ENCODE measurements at regions not wholly inside any gene's neighbourhood (a gene's known extent, or its start where the extent isn't known, plus 50 kb on each side); places are given as distances from the start of the nearest gene placed in this dataset.

GRCh38 chr5:74355041-74355824, 285.3 kb downstream of the ENC1 start:
- no peak for DNase-seq (ENCODE audit: low read depth)

GRCh38 chr5:74352256-74352655, 288.3 kb downstream of the ENC1 start:
- no peak for DNase-seq (ENCODE audit: low read depth)

GRCh38 chr5:74342948-74343682, 297.4 kb downstream of the ENC1 start:
- DNase-seq (ENCODE audit: low read depth): no peak

DNA sequence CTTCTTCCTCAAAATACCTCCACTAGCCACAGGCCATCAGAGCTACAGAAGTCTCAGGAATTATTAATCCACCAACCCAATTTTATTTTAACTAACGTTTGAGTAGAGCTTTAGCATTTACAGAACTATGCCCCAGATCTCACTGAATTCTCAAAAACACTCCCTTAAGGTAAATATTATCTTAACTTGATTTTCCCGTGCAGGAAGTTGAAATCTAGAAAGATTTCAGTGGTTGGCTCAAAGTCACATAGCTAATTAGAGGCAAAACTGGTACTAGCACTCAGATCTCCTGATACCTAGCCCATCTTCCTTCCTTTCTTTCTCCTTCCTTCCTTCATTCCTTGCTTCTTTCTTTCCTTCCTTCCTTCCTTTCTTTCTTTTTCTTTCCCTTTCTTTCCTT, 298.3 kb downstream of the ENC1 start:
- DNase-seq (ENCODE audit: low read depth): no peak

- no peak for DNase-seq (ENCODE audit: low read depth)
These were observed 299.3 kb downstream of the ENC1 start for GRCh38 chr5:74341221-74341620.

DNA sequence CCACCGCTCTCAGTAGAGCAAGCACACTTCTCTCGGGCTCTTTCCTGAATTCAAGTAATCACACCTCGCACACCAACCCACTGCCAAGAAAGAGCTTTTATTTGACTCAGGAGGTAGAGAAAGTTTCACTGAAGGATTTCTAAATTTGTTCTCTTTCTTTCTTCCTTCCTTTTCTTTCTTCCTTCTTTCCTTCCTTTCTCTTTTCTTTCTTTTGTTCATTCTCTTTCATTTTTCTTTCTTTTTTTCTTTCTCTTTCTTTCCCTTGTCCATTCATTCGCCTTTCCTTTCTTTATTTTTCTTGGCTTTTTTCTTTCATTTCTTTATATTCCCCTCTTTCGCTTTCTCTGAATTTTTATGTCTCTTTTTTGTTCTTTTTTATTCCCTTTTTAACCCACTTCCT, 300.1 kb downstream of the ENC1 start:
- DNase-seq (ENCODE audit: low read depth): no peak

DNA sequence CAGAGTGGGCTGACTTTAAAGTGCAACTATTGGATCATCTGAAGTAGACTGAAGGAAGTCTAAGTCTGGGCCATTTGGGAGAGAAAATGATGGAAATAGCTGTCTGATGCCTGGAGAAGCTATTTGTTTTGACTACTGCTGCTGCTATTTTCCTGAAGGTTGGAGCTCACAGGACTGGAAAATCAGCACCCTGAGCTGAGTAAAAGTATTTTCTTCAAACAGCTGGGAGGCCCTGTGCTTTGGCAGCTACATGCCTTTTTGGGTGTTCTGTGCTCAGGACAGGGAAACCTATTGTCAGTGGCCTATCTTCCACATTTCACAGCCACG, 302.6 kb downstream of the ENC1 start:
- no peak for DNase-seq (ENCODE audit: low read depth)

DNA sequence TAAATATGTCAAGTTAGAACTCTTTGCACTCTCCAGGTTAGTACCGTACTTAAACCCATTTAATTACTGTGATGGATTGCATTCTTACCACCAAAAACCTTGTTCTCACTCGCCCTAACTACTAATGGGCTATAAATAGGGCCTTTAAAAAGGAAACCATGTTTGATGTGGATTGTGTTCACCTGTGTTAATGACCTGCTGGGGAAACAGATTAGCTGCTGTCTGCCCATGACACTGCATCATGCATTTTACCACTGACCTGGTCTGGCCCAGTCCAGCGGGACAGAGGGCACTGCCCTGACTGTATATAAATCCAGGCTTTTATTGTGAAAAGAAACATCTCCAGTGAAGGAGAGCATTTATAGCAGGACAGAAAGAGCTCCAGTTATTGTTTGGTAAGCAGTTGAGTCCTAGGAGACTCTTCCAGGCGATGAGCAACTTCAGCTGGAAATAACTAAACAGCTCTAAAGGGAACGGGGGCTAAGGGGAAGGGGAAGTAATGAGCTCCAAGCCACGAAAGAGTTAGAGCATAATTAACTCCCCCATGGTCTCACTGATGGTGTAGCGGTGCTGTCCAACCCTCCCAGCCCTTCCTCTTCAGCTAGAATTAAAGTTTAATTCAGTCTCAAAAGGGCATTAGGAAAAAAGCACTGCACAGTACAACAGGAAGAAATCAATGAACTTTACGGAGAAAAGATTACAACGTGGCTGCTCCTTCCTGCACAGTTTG, 303.1 kb downstream of the ENC1 start:
- no peak for DNase-seq (ENCODE audit: low read depth)

GRCh38 chr5:74336297-74336696, 304.2 kb downstream of the ENC1 start:
- peak; percentile 26 for DNase-seq (ENCODE audit: low read depth)

DNA sequence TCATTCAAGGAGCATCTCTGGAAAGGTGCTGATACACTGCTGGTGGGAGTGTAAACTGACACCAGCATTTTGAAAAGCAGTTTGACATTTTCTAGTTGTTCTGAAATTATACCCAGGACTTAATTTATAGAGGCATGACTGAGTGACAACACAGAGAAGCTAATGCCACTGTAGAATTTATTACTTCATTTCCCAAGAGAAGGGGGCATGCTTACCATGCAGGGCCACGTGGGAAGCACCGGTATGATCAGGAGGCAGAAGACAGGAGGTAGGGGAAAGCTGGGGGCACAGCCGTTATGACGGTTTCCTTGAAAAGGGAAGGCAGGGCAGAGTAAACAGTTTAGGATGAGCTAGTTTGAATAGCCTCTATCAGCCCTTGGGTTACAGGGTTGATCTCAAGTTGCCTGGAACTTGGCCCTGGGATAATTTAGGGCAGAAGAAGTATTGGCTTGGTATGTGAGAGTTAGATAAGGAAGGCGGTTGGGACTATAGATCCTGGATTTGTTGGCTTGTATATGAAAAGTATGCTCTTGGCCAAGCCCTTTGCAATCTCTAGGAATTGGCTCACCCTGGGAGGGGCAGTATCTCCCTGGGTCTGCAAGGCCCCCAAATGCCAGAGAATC, 305.7 kb downstream of the ENC1 start:
- DNase-seq (ENCODE audit: low read depth): no peak

DNA sequence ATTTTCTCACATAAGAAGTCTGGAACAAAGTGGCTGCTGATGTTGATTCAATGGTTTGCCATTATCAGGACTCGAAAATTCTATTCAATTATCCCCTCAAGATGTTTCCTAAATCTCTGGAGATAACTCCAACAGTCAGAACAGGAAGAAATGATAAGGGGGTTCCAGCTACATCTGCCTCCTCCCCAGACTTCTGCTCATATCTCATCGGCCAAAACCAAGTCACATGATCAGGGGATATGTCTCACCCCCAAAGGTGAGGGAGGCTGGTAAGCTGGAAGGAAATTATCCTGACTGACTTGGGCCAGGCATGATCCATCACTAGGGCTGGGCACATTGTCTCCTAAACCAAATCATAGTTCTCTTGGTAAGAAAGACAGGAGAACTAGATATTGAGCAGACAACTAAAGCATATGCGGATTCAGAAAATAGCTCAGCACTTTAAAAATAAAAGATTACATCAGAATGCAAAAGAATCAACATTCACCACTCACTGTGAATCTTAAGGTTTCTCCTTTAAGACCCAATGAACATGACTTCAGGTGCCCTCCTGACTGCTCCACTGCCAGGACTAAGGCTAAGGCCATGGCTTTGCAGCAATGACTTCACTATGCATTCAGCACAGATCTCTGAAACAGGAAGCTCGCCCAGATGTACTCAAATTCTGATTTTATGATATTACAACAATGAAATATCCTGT, 306.3 kb downstream of the ENC1 start:
- DNase-seq (ENCODE audit: low read depth): no peak

- DNase-seq (ENCODE audit: low read depth): no peak
These were observed 307.1 kb downstream of the ENC1 start for GRCh38 chr5:74333430-74333829.

GRCh38 chr5:74332682-74333081, 307.8 kb downstream of the ENC1 start:
- DNase-seq (ENCODE audit: low read depth): no peak

DNA sequence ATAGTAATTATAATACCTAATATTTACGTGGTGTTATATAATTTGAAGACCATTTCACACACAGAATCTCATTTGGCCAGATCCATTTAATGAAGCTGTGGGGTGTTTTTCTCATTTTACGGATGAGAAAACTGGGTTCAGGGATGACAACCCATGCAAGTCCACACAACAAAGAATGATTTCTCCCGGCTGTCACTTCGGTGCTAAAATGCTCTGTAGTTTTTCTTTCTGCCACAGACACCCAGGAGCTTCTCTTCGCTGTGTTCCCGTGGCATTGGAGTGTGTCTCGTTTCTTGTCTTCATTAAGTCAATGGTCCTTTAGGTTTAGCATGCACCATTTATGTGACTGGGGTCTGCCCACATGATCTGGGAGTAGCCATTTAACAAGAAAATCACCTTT, 308.5 kb downstream of the ENC1 start:
- no peak for DNase-seq (ENCODE audit: low read depth)

GRCh38 chr5:74328221-74328630, 312.3 kb downstream of the ENC1 start:
- DNase-seq (ENCODE audit: low read depth): no peak

GRCh38 chr5:74327339-74327685, 313.2 kb downstream of the ENC1 start:
- DNase-seq (ENCODE audit: low read depth): no peak

- DNase-seq (ENCODE audit: low read depth): peak; percentile 95
These were observed 313.8 kb downstream of the ENC1 start for GRCh38 chr5:74326571-74327338.

DNA sequence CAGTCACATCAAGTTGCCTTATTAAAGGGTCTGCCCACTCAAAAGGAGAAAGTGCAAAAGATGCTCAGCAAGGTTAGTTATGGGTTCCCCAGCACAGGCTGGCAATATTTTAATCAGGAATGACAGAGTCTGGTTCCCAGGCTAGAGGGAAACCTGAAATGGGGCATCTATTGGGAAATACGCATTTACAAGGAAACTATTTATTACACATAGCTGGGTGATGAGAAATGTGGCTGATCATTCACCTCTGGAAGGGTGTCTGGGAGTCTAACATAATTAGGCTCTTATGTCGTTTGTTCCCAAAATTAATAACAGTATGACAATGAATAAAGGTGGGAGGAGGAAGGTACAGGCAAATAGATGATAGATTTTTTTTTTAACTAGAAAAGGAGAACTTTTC, 314.7 kb downstream of the ENC1 start:
- DNase-seq (ENCODE audit: low read depth): no peak

DNA sequence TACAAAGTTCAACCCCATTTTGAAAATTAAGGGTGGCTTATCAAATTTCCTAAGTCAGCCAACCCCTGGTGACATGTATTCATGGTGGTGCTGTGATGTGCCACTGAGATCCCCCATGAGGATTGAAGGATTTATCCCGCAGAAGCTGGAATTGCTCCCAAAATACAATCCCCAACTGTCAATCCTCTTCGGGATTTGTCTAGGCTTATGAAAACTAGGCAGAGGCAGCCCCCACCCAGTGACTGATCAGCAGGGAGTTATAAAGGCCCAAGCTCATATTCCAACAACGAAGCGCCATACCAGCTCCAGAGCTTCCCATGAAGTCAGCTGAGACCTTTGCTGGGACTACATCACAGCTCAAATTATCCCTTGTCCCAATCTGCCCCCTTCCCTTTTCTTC, 316.0 kb downstream of the ENC1 start:
- no peak for DNase-seq (ENCODE audit: low read depth)

- no peak for DNase-seq (ENCODE audit: low read depth)
These were observed 317.6 kb downstream of the ENC1 start for GRCh38 chr5:74322944-74323343.

- DNase-seq (ENCODE audit: low read depth): no peak
These were observed 318.3 kb downstream of the ENC1 start for GRCh38 chr5:74322191-74322590.
